ENCODE measurements at regions not wholly inside any gene's neighbourhood (a gene's known extent, or its start where the extent isn't known, plus 50 kb on each side); places are given as distances from the start of the nearest gene placed in this dataset.

GRCh38 chr2:136557203-136557602 lies 208.1 kb upstream of the THSD7B start:
- DNase-seq: no peak

- DNase-seq: no peak
These were observed 215.2 kb upstream of the THSD7B start for GRCh38 chr2:136550181-136550580.

GRCh38 chr2:136539355-136539754 lies 226.0 kb upstream of the THSD7B start:
- DNase-seq: no peak

GRCh38 chr2:136538489-136538888 lies 226.9 kb upstream of the THSD7B start:
- DNase-seq: no peak

- DNase-seq: no peak
These were observed 230.5 kb upstream of the THSD7B start for GRCh38 chr2:136534811-136535210.

- no peak for DNase-seq
These were observed 233.2 kb upstream of the THSD7B start for GRCh38 chr2:136532171-136532570.

DNA sequence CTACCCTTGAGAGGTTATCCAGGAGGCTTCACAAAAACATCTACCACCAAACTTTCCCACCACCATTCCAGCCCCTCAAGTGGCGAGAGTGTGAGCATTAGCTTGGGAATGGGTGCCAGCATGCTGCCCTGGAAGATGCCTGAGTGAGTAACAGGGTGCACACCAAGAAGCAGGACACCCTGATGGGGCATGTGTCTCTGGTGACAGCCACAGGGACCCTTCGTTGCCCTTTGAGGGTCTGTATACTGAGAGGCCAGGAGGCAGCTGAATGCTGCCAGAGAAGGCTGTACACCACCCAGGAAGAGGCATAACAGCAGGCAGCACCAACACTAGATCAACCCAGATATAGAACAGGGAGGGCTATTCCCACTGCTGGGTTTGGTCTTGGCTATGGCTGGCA lies 233.6 kb upstream of the THSD7B start:
- no peak for DNase-seq

GRCh38 chr2:136530146-136530545 lies 235.2 kb upstream of the THSD7B start:
- DNase-seq: no peak

- no peak for DNase-seq
These were observed 237.8 kb upstream of the THSD7B start for GRCh38 chr2:136527560-136527959.

DNA sequence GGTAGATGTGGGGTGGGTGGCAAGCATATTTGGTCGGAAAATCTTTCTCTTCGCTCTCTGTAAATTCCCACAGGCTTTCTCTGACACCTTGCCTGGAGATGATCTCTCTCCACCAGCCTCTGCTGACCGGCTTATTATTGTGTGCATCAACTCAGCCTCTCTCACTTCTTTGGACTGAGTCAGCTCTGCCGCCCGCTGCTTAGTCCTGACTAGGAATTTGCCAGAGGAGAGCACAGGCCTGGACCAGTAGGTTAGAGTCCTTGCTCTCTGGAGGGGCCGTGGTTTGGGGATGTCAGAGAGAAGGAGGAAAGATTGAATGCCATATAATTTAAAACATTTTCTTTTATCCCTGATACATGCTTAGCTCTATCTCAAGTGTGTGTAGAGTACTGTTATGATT lies 242.6 kb upstream of the THSD7B start:
- DNase-seq: no peak

GRCh38 chr2:136517716-136518115 lies 247.6 kb upstream of the THSD7B start:
- DNase-seq: no peak

GRCh38 chr2:136510244-136510643 lies 255.1 kb upstream of the THSD7B start:
- DNase-seq: no peak

GRCh38 chr2:136505462-136505861 lies 259.9 kb upstream of the THSD7B start:
- no peak for DNase-seq

- DNase-seq: no peak
These were observed 262.7 kb upstream of the THSD7B start for GRCh38 chr2:136502660-136503059.

DNA sequence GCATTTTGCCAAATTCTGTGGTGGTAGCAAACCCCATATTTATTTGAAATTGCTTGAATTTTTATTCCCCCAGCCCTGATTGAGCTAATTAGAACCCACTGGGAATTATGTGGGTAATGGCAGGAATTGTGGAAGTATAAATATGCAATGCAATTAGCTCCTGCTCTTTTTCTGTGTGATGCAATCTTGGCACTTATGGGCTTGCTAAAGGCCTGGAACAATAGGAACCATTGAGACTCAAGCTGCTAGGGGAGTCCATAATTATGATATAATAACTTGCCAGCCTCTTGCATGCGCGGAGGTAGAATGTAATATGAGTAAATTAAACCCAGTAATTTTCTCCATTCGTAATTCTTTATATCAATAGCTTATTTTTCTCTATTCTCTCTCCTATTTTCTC lies 267.6 kb upstream of the THSD7B start:
- no peak for DNase-seq

DNA sequence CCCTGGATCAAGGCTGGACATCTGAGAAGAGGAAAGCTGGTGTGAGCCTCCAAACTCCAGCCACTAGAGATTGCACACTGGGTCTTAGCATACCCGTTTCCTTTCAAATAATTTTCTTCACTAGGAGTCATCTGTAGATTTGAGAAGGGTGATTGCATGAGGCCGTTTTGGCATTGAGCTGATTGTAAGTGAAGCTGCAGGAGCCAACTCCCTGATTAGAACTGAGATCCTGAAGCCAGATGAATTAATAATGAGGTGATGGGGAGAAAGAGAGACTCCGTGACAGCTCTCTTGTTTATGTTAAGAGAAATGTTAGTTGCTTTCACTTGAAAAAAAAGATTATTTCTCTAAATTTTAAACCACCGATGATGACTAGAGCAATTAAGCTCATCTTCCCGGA lies 268.4 kb upstream of the THSD7B start:
- DNase-seq: no peak

DNA sequence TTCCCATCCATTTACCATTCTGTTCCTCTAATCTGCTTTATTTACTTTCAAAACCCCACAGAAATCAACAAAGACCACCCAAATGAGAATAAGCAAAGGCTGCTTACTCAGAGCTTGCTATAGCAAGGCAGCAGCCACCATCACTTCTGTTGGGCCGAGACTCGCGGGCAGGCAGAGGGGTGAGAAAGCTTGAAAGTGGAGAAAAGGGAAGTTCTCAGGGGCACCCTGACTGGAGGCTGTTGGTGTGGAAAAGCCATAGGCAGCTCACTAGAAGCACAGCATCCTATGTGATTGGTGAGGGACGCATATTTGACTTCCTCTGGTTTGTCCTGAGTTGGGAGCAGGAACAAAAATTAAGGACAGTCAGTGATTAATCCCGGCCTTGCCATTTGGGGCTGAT lies 269.7 kb upstream of the THSD7B start:
- DNase-seq: no peak

DNA sequence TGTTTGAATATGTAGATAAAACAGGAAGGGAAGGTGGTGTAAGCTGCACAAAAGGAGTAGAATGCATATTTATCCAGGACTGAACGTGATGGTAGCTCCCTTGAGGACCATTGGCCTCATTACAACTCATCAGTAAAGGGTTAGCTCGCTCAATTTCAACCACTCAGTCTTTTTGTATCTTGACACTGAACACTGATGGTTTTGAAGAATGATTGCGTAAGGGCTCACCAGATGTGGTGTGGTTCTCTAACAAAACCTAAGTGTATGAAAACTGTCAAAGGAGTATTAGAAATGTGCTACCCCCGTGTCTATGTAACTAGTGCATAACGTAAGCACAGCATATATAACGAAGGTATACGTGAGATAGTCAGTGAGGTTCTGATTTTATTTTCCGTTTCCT lies 272.4 kb upstream of the THSD7B start:
- no peak for DNase-seq

GRCh38 chr2:136490100-136490499 lies 275.2 kb upstream of the THSD7B start:
- DNase-seq: no peak

GRCh38 chr2:136487421-136487820 lies 277.9 kb upstream of the THSD7B start:
- no peak for DNase-seq

DNA sequence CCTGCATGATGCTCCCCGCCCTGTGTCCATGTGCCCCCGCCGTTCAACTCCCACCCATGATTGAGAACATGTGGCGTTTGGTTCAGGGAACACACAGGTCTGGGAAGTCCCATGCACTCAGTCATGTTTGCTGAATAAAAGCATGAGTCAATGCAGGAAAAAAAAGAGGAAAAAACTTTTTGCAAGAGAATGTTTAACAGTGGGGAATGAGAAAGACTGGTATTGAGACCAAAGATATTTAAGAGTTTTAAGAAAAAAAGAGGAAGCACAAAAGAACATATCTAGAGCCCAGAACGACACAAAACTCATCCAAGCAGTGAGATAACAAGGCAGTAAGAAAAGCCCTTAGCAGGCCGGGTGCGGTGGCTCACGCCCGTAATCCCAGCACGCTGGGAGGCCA lies 279.2 kb upstream of the THSD7B start:
- no peak for DNase-seq

GRCh38 chr2:136482966-136483365 lies 282.4 kb upstream of the THSD7B start:
- DNase-seq: no peak

GRCh38 chr2:136482006-136482405 lies 283.3 kb upstream of the THSD7B start:
- DNase-seq: no peak

- DNase-seq: no peak
These were observed 285.6 kb upstream of the THSD7B start for GRCh38 chr2:136479696-136480095.

GRCh38 chr2:136468799-136469369 lies 296.5 kb upstream of the THSD7B start:
- no peak for DNase-seq

GRCh38 chr2:136452528-136452927 lies 312.8 kb upstream of the THSD7B start:
- no peak for DNase-seq

Data from NCI-H1694 (cell line).